Lower leg skin (tissue), 3 donors: ENCODE measurements at regions not wholly inside any gene's neighbourhood (a gene's known extent, or its start where the extent isn't known, plus 50 kb on each side); places are given as distances from the start of the nearest gene placed in this dataset.
"Not testable (repeated sequence)": the region's sequence is repeated elsewhere in the genome, so short reads cannot be mapped to it uniquely, and the experiment has no call there.

Source experiments
- POLR2A ChIP-seq, 2 donors: fragments of 450-650 bp; IDR thresholded peaks; one replicate each; pipeline ENCODE4 v1.6.1; 2016 to 2017; ENCODE audit warnings: antibody characterized with exemption in 2 of 2, mild to moderate bottlenecking in 1 of 2, moderate library complexity in 1 of 2
- TF ChIP-seq, protein P1 (sequence below), 3 donors: fragments of 450-650 bp; IDR thresholded peaks; one replicate each; pipeline ENCODE4 v1.5.1; 2016; ENCODE audit warnings: antibody characterized with exemption in 3 of 3, mild to moderate bottlenecking in 3 of 3, moderate library complexity in 2 of 3

DNA sequence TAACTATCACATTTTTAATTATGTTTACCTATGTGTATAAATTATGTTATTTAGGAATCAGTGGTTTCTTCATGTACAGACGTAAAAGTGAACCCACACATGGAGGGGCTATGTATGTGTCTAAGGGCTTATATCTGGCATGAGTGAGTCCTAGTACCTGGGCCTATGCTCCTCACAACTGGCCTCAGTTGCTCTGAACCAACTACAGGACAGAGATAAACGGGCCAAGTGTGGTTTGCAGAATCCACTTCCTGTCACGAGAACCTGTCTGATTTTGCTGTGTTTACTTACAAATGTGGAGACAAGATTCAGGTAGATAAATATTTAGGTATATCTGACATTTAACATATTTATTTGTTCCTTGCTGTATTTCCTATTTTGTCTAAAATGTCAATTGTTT lies 562.5 kb downstream of the TMEM121 start:
- TF ChIP-seq, protein P1, sequence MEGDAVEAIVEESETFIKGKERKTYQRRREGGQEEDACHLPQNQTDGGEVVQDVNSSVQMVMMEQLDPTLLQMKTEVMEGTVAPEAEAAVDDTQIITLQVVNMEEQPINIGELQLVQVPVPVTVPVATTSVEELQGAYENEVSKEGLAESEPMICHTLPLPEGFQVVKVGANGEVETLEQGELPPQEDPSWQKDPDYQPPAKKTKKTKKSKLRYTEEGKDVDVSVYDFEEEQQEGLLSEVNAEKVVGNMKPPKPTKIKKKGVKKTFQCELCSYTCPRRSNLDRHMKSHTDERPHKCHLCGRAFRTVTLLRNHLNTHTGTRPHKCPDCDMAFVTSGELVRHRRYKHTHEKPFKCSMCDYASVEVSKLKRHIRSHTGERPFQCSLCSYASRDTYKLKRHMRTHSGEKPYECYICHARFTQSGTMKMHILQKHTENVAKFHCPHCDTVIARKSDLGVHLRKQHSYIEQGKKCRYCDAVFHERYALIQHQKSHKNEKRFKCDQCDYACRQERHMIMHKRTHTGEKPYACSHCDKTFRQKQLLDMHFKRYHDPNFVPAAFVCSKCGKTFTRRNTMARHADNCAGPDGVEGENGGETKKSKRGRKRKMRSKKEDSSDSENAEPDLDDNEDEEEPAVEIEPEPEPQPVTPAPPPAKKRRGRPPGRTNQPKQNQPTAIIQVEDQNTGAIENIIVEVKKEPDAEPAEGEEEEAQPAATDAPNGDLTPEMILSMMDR (IDR thresholded peaks at IDR 0.05), result not testable (repeated sequence)
- TF ChIP-seq POLR2A (IDR thresholded peaks at IDR 0.05), result not testable (repeated sequence)
